ENCODE measurements at regions not wholly inside any gene's neighbourhood (a gene's known extent, or its start where the extent isn't known, plus 50 kb on each side); places are given as distances from the start of the nearest gene placed in this dataset.

DNA sequence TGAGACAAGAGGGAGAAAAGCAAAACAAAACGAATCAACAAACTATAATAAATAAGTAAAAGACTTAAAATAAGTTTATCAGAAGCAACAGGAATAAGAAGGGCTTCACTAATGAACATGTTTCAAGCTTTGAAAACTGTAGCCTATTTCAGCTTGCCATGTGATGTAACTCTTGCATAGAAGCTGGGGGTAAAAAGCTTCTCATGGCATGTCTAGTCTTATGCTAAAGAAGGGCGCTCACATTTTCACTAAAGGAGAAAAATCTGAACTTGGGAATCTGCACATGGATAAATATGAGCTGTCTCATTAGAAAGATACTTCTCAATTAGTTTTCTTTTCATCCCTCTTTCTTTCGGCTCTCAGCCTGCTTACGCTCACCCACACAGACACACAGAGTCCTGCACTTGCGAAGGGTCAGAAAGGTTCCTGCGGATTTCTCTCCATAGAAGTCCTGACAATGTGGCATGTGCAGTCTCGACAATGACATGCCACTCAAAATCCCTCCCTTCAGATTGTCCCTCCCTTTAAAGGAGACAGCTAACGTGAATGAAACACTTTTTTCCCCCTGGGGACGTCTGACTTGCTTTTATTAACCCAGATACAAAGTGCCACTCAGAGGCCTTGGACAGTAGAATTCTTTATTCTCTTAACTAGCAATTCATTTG lies 568.9 kb upstream of the NR2F2 start:
- H4K20me1 ChIP-seq (ENCODE audit: control insufficient read depth, insufficient read depth, low read depth, low read length), result no peaks in the 10 kb centered on the region
- H3K27me3 ChIP-seq (ENCODE audit: control insufficient read depth, low read length), result no peaks in the 10 kb centered on the region
- no peaks in the 10 kb centered on the region for H3K4me1 ChIP-seq (ENCODE audit: control insufficient read depth, low read length)
- no peak overlapping the region for H3K4me2 ChIP-seq (ENCODE audit: low read length)
- no peak overlapping the region for H3K27ac ChIP-seq (ENCODE audit: low read depth, low read length)
- no peaks in the 10 kb centered on the region for H3K36me3 ChIP-seq (ENCODE audit: control insufficient read depth, low read length)
- no peak for TF ChIP-seq EZH2phosphoT487 (IDR thresholded peaks at IDR 0.05; ENCODE audit: borderline replicate concordance, low read length)
- TF ChIP-seq, protein P1, sequence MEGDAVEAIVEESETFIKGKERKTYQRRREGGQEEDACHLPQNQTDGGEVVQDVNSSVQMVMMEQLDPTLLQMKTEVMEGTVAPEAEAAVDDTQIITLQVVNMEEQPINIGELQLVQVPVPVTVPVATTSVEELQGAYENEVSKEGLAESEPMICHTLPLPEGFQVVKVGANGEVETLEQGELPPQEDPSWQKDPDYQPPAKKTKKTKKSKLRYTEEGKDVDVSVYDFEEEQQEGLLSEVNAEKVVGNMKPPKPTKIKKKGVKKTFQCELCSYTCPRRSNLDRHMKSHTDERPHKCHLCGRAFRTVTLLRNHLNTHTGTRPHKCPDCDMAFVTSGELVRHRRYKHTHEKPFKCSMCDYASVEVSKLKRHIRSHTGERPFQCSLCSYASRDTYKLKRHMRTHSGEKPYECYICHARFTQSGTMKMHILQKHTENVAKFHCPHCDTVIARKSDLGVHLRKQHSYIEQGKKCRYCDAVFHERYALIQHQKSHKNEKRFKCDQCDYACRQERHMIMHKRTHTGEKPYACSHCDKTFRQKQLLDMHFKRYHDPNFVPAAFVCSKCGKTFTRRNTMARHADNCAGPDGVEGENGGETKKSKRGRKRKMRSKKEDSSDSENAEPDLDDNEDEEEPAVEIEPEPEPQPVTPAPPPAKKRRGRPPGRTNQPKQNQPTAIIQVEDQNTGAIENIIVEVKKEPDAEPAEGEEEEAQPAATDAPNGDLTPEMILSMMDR (IDR thresholded peaks at IDR 0.05; ENCODE audit: low read depth, low read length, poor library complexity, severe bottlenecking), result no peak
- H3K9me2 ChIP-seq (replicated peaks; ENCODE audit: control insufficient read depth, low read length), result no peaks in the 10 kb centered on the region
- H3F3A ChIP-seq (ENCODE audit: control insufficient read depth, insufficient read depth), result no peaks in the 10 kb centered on the region
- no peaks in the 10 kb centered on the region for H3K79me2 ChIP-seq (ENCODE audit: control insufficient read depth, low read length)
- H3K9me3 ChIP-seq (ENCODE audit: control insufficient read depth, insufficient read depth, low read length), result no peaks in the 10 kb centered on the region
- no peak overlapping the region for H3K4me3 ChIP-seq (ENCODE audit: low read length)

DNA sequence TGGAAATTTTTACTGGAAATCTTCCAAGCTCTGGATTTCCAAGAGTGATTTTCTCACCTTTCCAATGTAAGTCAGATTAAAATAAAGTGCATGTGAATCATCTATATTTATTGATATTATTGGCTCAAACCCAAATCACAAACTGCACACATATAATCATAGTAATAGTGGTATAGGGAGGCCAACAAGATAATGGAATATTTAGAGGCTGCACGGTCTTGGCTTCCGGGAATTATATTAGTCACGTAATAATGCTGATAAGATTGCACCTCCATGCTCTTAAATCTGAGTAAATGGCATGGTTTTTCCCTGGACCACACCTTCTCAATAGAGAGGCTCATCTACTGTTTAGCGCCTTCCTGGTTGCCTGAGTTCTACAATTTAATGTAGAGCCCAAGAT lies 567.1 kb upstream of the NR2F2 start:
- Histone ChIP-seq H3K27me3 (ENCODE audit: control insufficient read depth, low read length) (no peaks in the 10 kb centered on the region), H3K79me2 (ENCODE audit: control insufficient read depth, low read length) (no peaks in the 10 kb centered on the region), H3K4me2 (ENCODE audit: low read length) (no peak overlapping the region), H3K4me1 (ENCODE audit: control insufficient read depth, low read length) (no peaks in the 10 kb centered on the region), H3K9me3 (ENCODE audit: control insufficient read depth, insufficient read depth, low read length) (no peaks in the 10 kb centered on the region), H3F3A (ENCODE audit: control insufficient read depth, insufficient read depth) (no peaks in the 10 kb centered on the region), H3K4me3 (ENCODE audit: low read length) (no peak overlapping the region), H3K27ac (ENCODE audit: low read depth, low read length) (no peak overlapping the region), H4K20me1 (ENCODE audit: control insufficient read depth, insufficient read depth, low read depth, low read length) (no peaks in the 10 kb centered on the region), H3K36me3 (ENCODE audit: control insufficient read depth, low read length) (no peaks in the 10 kb centered on the region), H3K9me2 (replicated peaks; ENCODE audit: control insufficient read depth, low read length) (no peaks in the 10 kb centered on the region)
- TF ChIP-seq, protein P1 (IDR thresholded peaks at IDR 0.05; ENCODE audit: low read depth, low read length, poor library complexity, severe bottlenecking), result no peak
- no peak for TF ChIP-seq EZH2phosphoT487 (IDR thresholded peaks at IDR 0.05; ENCODE audit: borderline replicate concordance, low read length)

DNA sequence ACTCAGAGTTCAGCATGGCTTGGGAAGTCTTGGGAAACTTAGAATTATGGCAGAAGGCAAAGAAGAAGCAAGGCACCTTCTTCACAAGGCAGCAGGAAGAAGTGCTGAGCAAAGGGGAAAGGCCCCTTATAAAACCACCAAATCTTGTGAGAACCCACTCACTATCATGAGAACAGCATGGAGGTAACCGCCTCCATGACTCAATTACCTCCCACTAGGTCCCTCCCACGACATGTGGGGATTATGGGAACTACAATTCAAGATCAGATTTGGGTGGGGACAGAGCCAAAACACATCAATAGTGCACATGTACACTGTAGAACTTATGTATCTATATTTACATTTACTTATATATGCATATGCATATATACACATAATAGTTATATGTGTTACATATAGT lies 565.3 kb upstream of the NR2F2 start:
- no peaks in the 10 kb centered on the region for H3K4me1 ChIP-seq (ENCODE audit: control insufficient read depth, low read length)
- H4K20me1 ChIP-seq (ENCODE audit: control insufficient read depth, insufficient read depth, low read depth, low read length), result no peaks in the 10 kb centered on the region
- no peaks in the 10 kb centered on the region for H3K9me3 ChIP-seq (ENCODE audit: control insufficient read depth, insufficient read depth, low read length)
- TF ChIP-seq EZH2phosphoT487 (IDR thresholded peaks at IDR 0.05; ENCODE audit: borderline replicate concordance, low read length), result no peak
- TF ChIP-seq, protein P1 (IDR thresholded peaks at IDR 0.05; ENCODE audit: low read depth, low read length, poor library complexity, severe bottlenecking), result no peak
- no peak overlapping the region for H3K27ac ChIP-seq (ENCODE audit: low read depth, low read length)
- no peaks in the 10 kb centered on the region for H3F3A ChIP-seq (ENCODE audit: control insufficient read depth, insufficient read depth)
- H3K79me2 ChIP-seq (ENCODE audit: control insufficient read depth, low read length), result no peaks in the 10 kb centered on the region
- H3K27me3 ChIP-seq (ENCODE audit: control insufficient read depth, low read length), result no peaks in the 10 kb centered on the region
- no peaks in the 10 kb centered on the region for H3K9me2 ChIP-seq (replicated peaks; ENCODE audit: control insufficient read depth, low read length)
- no peaks in the 10 kb centered on the region for H3K36me3 ChIP-seq (ENCODE audit: control insufficient read depth, low read length)
- H3K4me3 ChIP-seq (ENCODE audit: low read length), result no peak overlapping the region
- no peak overlapping the region for H3K4me2 ChIP-seq (ENCODE audit: low read length)

All from DOHH2 (cell line).